ENCODE measurements at regions not wholly inside any gene's neighbourhood (a gene's known extent, or its start where the extent isn't known, plus 50 kb on each side); places are given as distances from the start of the nearest gene placed in this dataset.

DNA sequence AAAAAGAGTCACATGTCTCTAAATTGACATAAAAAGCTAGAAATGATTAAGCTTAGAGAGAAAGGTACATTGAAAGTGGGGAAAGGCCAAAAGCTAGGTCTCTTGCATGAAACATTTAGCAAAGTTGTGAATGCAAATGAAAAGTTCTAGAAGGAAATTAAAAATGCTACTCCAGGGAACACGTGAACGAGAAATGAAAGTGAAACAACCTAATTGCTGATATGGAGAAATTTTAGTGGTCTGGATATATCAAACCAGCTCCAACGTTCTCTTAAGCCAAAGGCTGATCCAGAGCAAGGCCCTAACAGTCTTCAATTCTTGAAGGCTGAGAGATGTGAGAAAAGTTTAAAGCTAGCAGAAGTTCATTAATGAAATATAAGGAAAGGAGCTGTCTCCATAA, 419.8 kb downstream of the SLITRK6 start:
- Mint-ChIP-seq H3K36me3 (no peaks in the 10 kb centered on the region), H3K4me3 (no peak overlapping the region), H3K27me3 (ENCODE audit: low read depth) (no peaks in the 10 kb centered on the region), H3K9me3 (no peaks in the 10 kb centered on the region), H3K4me1 (no peaks in the 10 kb centered on the region), H3K27ac (no peak overlapping the region)
- TF ChIP-seq, protein P1, sequence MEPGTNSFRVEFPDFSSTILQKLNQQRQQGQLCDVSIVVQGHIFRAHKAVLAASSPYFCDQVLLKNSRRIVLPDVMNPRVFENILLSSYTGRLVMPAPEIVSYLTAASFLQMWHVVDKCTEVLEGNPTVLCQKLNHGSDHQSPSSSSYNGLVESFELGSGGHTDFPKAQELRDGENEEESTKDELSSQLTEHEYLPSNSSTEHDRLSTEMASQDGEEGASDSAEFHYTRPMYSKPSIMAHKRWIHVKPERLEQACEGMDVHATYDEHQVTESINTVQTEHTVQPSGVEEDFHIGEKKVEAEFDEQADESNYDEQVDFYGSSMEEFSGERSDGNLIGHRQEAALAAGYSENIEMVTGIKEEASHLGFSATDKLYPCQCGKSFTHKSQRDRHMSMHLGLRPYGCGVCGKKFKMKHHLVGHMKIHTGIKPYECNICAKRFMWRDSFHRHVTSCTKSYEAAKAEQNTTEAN (CRISPR knock-in tag; IDR thresholded peaks at IDR 0.05): no peak
- TF ChIP-seq, protein P2, sequence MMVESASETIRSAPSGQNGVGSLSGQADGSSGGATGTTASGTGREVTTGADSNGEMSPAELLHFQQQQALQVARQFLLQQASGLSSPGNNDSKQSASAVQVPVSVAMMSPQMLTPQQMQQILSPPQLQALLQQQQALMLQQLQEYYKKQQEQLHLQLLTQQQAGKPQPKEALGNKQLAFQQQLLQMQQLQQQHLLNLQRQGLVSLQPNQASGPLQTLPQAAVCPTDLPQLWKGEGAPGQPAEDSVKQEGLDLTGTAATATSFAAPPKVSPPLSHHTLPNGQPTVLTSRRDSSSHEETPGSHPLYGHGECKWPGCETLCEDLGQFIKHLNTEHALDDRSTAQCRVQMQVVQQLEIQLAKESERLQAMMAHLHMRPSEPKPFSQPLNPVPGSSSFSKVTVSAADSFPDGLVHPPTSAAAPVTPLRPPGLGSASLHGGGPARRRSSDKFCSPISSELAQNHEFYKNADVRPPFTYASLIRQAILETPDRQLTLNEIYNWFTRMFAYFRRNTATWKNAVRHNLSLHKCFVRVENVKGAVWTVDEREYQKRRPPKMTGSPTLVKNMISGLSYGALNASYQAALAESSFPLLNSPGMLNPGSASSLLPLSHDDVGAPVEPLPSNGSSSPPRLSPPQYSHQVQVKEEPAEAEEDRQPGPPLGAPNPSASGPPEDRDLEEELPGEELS (CRISPR knock-in tag; IDR thresholded peaks at IDR 0.05): no peak
- no peak for TF ChIP-seq TCF7 (CRISPR knock-in tag; IDR thresholded peaks at IDR 0.05; ENCODE audit: low read depth)
- no peak for TF ChIP-seq ESRRA (CRISPR knock-in tag; IDR thresholded peaks at IDR 0.05; ENCODE audit: borderline replicate concordance)
- TF ChIP-seq SP1 (CRISPR knock-in tag; conservative IDR thresholded peaks at IDR 0.05): no peak
- TF ChIP-seq JUN (CRISPR knock-in tag; IDR thresholded peaks at IDR 0.05): no peak
- no peak for TF ChIP-seq RORB (CRISPR knock-in tag; IDR thresholded peaks at IDR 0.05)
- TF ChIP-seq EMX1 (CRISPR knock-in tag; IDR thresholded peaks at IDR 0.05): no peak
- no peak for TF ChIP-seq CREB1 (CRISPR knock-in tag; IDR thresholded peaks at IDR 0.05)
- no peak for TF ChIP-seq ZNF219 (CRISPR knock-in tag; IDR thresholded peaks at IDR 0.05; ENCODE audit: borderline replicate concordance)
- TF ChIP-seq FOXJ3 (CRISPR knock-in tag; IDR thresholded peaks at IDR 0.05; ENCODE audit: borderline replicate concordance): no peak
- no peak for TF ChIP-seq ZNF138 (CRISPR knock-in tag; conservative IDR thresholded peaks at IDR 0.05)
- TF ChIP-seq ATF2 (CRISPR knock-in tag; IDR thresholded peaks at IDR 0.05; ENCODE audit: borderline replicate concordance, low read depth): no peak
- TF ChIP-seq GTF2I (CRISPR knock-in tag; conservative IDR thresholded peaks at IDR 0.05): no peak
- no peak for TF ChIP-seq IRF2 (CRISPR knock-in tag; IDR thresholded peaks at IDR 0.05; ENCODE audit: borderline replicate concordance, low read depth)
- no peak for TF ChIP-seq ATF1 (CRISPR knock-in tag; IDR thresholded peaks at IDR 0.05)
- no peak for TF ChIP-seq FOXP1 (CRISPR knock-in tag; IDR thresholded peaks at IDR 0.05; ENCODE audit: borderline replicate concordance)
- TF ChIP-seq, protein P3, sequence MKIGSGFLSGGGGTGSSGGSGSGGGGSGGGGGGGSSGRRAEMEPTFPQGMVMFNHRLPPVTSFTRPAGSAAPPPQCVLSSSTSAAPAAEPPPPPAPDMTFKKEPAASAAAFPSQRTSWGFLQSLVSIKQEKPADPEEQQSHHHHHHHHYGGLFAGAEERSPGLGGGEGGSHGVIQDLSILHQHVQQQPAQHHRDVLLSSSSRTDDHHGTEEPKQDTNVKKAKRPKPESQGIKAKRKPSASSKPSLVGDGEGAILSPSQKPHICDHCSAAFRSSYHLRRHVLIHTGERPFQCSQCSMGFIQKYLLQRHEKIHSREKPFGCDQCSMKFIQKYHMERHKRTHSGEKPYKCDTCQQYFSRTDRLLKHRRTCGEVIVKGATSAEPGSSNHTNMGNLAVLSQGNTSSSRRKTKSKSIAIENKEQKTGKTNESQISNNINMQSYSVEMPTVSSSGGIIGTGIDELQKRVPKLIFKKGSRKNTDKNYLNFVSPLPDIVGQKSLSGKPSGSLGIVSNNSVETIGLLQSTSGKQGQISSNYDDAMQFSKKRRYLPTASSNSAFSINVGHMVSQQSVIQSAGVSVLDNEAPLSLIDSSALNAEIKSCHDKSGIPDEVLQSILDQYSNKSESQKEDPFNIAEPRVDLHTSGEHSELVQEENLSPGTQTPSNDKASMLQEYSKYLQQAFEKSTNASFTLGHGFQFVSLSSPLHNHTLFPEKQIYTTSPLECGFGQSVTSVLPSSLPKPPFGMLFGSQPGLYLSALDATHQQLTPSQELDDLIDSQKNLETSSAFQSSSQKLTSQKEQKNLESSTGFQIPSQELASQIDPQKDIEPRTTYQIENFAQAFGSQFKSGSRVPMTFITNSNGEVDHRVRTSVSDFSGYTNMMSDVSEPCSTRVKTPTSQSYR (CRISPR knock-in tag; IDR thresholded peaks at IDR 0.05): no peak
- DNase-seq (ENCODE audit: low spot score) (no peak), ATAC-seq (no peak)
- POLR2A ChIA-PET: no interaction called here
- CTCF ChIA-PET: no interaction called here

DNA sequence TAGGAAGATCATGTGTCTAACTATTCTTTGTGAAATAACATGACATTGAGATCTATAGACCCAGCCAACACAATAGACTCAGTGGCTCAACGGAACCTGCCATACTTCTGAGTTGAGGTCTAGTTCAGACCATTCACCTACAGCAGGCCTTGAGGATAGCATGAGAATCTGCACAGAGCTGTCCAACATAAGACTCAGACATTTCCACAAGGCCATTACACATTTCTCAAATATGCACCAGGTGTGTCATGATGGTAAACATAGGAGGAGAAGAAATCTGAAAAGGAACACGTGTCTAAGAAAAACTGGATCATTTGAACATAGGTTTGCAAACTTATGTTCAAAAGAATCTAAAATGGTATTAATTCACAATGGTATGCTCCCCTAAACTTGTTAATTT, 421.4 kb downstream of the SLITRK6 start:
- POLR2A ChIA-PET: no interaction called here
- H3K36me3 Mint-ChIP-seq: no peaks in the 10 kb centered on the region
- no peaks in the 10 kb centered on the region for H3K4me1 Mint-ChIP-seq
- CTCF ChIA-PET: no interaction called here
- H3K27ac Mint-ChIP-seq: no peak overlapping the region
- H3K9me3 Mint-ChIP-seq: no peaks in the 10 kb centered on the region
- ATAC-seq: no peak
- H3K4me3 Mint-ChIP-seq: no peak overlapping the region
- no peak for DNase-seq (ENCODE audit: low spot score)
- no peaks in the 10 kb centered on the region for H3K27me3 Mint-ChIP-seq (ENCODE audit: low read depth)
- TF ChIP-seq, protein P4, sequence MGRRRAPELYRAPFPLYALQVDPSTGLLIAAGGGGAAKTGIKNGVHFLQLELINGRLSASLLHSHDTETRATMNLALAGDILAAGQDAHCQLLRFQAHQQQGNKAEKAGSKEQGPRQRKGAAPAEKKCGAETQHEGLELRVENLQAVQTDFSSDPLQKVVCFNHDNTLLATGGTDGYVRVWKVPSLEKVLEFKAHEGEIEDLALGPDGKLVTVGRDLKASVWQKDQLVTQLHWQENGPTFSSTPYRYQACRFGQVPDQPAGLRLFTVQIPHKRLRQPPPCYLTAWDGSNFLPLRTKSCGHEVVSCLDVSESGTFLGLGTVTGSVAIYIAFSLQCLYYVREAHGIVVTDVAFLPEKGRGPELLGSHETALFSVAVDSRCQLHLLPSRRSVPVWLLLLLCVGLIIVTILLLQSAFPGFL (CRISPR knock-in tag; IDR thresholded peaks at IDR 0.05; ENCODE audit: borderline replicate concordance): no peak
- TF ChIP-seq, protein P1 (CRISPR knock-in tag; IDR thresholded peaks at IDR 0.05): no peak
- no peak for TF ChIP-seq ATF2 (CRISPR knock-in tag; IDR thresholded peaks at IDR 0.05; ENCODE audit: borderline replicate concordance, low read depth)
- TF ChIP-seq FOXP1 (CRISPR knock-in tag; IDR thresholded peaks at IDR 0.05; ENCODE audit: borderline replicate concordance): no peak
- TF ChIP-seq, protein P5, sequence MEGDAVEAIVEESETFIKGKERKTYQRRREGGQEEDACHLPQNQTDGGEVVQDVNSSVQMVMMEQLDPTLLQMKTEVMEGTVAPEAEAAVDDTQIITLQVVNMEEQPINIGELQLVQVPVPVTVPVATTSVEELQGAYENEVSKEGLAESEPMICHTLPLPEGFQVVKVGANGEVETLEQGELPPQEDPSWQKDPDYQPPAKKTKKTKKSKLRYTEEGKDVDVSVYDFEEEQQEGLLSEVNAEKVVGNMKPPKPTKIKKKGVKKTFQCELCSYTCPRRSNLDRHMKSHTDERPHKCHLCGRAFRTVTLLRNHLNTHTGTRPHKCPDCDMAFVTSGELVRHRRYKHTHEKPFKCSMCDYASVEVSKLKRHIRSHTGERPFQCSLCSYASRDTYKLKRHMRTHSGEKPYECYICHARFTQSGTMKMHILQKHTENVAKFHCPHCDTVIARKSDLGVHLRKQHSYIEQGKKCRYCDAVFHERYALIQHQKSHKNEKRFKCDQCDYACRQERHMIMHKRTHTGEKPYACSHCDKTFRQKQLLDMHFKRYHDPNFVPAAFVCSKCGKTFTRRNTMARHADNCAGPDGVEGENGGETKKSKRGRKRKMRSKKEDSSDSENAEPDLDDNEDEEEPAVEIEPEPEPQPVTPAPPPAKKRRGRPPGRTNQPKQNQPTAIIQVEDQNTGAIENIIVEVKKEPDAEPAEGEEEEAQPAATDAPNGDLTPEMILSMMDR (IDR thresholded peaks at IDR 0.05): no peak
- TF ChIP-seq PRRX2 (CRISPR knock-in tag; IDR thresholded peaks at IDR 0.05): no peak
- no peak for TF ChIP-seq ZNF317 (CRISPR knock-in tag; IDR thresholded peaks at IDR 0.05; ENCODE audit: borderline replicate concordance, low read depth)
- no peak for TF ChIP-seq ZNF423 (CRISPR knock-in tag; IDR thresholded peaks at IDR 0.05)
